ENCODE measurements at regions not wholly inside any gene's neighbourhood (a gene's known extent, or its start where the extent isn't known, plus 50 kb on each side); places are given as distances from the start of the nearest gene placed in this dataset.

- no peaks in the 10 kb centered on the region for H3K4me1 ChIP-seq (ENCODE audit: control insufficient read depth in 2 of 2, insufficient read depth in 2 of 2, low read length in 2 of 2)
- DNase-seq (ENCODE audit: low read depth in 6 of 9, low spot score in 9 of 9): no peak
- H3K27ac ChIP-seq (ENCODE audit: low read depth in 1 of 2, low read length in 1 of 2): no peak overlapping the region
- no peak overlapping the region for H3K4me3 ChIP-seq (ENCODE audit: low read length in 2 of 2)
- no peaks in the 10 kb centered on the region for H3K27me3 ChIP-seq (ENCODE audit: control insufficient read depth in 2 of 2, insufficient read depth in 1 of 2, low read length in 1 of 2)
- no peaks in the 10 kb centered on the region for H3K9me3 ChIP-seq (ENCODE audit: control insufficient read depth in 2 of 2, insufficient read depth in 1 of 2, low read length in 1 of 2)
- no peaks in the 10 kb centered on the region for H3K36me3 ChIP-seq (ENCODE audit: control insufficient read depth in 2 of 2, insufficient read depth in 2 of 2, low read length in 1 of 2)
- 83% methylated on average over 6 of the region's 6 CpGs for WGBS
These were observed 361.2 kb downstream of the RNF144B start for GRCh38 chr6:18748314-18748713.

- H3K27ac ChIP-seq (ENCODE audit: low read depth in 1 of 2, low read length in 1 of 2): no peak overlapping the region
- 38% methylated on average over 5 of the region's 5 CpGs for WGBS
- H3K4me3 ChIP-seq (ENCODE audit: low read length in 2 of 2): no peak overlapping the region
- H3K36me3 ChIP-seq (ENCODE audit: control insufficient read depth in 2 of 2, insufficient read depth in 2 of 2, low read length in 1 of 2): no peaks in the 10 kb centered on the region
- no peaks in the 10 kb centered on the region for H3K9me3 ChIP-seq (ENCODE audit: control insufficient read depth in 2 of 2, insufficient read depth in 1 of 2, low read length in 1 of 2)
- H3K4me1 ChIP-seq (ENCODE audit: control insufficient read depth in 2 of 2, insufficient read depth in 2 of 2, low read length in 2 of 2): no peaks in the 10 kb centered on the region
- no peaks in the 10 kb centered on the region for H3K27me3 ChIP-seq (ENCODE audit: control insufficient read depth in 2 of 2, insufficient read depth in 1 of 2, low read length in 1 of 2)
- no peak for DNase-seq (ENCODE audit: low read depth in 6 of 9, low spot score in 9 of 9)
These were observed 365.3 kb downstream of the RNF144B start for GRCh38 chr6:18752278-18753068.

- DNase-seq (ENCODE audit: low read depth in 6 of 9, low spot score in 9 of 9): no peak
- no peak overlapping the region for H3K4me3 ChIP-seq (ENCODE audit: low read length in 2 of 2)
- no peaks in the 10 kb centered on the region for H3K27me3 ChIP-seq (ENCODE audit: control insufficient read depth in 2 of 2, insufficient read depth in 1 of 2, low read length in 1 of 2)
- H3K36me3 ChIP-seq (ENCODE audit: control insufficient read depth in 2 of 2, insufficient read depth in 2 of 2, low read length in 1 of 2): no peaks in the 10 kb centered on the region
- H3K4me1 ChIP-seq (ENCODE audit: control insufficient read depth in 2 of 2, insufficient read depth in 2 of 2, low read length in 2 of 2): no peaks in the 10 kb centered on the region
- H3K9me3 ChIP-seq (ENCODE audit: control insufficient read depth in 2 of 2, insufficient read depth in 1 of 2, low read length in 1 of 2): no peaks in the 10 kb centered on the region
- H3K27ac ChIP-seq (ENCODE audit: low read depth in 1 of 2, low read length in 1 of 2): no peak overlapping the region
- 82% methylated on average over 12 of the region's 12 CpGs for WGBS
These were observed 365.9 kb downstream of the RNF144B start for GRCh38 chr6:18753076-18753475.

DNA sequence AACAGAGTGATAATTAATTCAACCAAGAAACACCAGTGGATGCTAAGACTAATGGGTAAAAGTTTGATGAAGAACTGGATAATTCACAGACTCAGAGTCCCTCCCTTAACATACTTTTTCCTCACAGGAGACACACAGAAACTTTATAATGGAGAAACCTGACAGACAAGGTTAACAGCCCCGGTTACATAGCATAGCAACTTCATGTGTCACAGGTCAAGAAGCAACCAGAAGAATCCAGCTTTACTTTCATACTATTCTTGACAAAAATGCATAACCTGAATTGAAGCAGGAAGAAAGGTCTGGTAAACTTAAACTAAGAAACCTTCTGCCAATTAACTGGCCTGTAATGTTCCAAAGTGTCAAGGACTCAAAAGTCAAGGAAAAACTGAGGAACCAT, 375.9 kb downstream of the RNF144B start:
- H3K4me1 ChIP-seq (ENCODE audit: control insufficient read depth in 2 of 2, insufficient read depth in 2 of 2, low read length in 2 of 2): no peaks in the 10 kb centered on the region
- no peaks in the 10 kb centered on the region for H3K36me3 ChIP-seq (ENCODE audit: control insufficient read depth in 2 of 2, insufficient read depth in 2 of 2, low read length in 1 of 2)
- H3K4me3 ChIP-seq (ENCODE audit: low read length in 2 of 2): no peak overlapping the region
- DNase-seq (ENCODE audit: low read depth in 6 of 9, low spot score in 9 of 9): no peak
- whole genome bisulfite sequencing: 83% methylated on average over 1 of the region's 1 CpG
- no peaks in the 10 kb centered on the region for H3K27me3 ChIP-seq (ENCODE audit: control insufficient read depth in 2 of 2, insufficient read depth in 1 of 2, low read length in 1 of 2)
- no peak overlapping the region for H3K27ac ChIP-seq (ENCODE audit: low read depth in 1 of 2, low read length in 1 of 2)
- H3K9me3 ChIP-seq (ENCODE audit: control insufficient read depth in 2 of 2, insufficient read depth in 1 of 2, low read length in 1 of 2): no peaks in the 10 kb centered on the region

GRCh38 chr6:18784794-18785193, 397.6 kb downstream of the RNF144B start:
- WGBS: 86% methylated on average over 1 of the region's 1 CpG
- DNase-seq (ENCODE audit: low read depth in 6 of 9, low spot score in 9 of 9): no peak
- Histone ChIP-seq H3K4me1 (ENCODE audit: control insufficient read depth in 2 of 2, insufficient read depth in 2 of 2, low read length in 2 of 2) (no peaks in the 10 kb centered on the region), H3K4me3 (ENCODE audit: low read length in 2 of 2) (no peak overlapping the region), H3K9me3 (ENCODE audit: control insufficient read depth in 2 of 2, insufficient read depth in 1 of 2, low read length in 1 of 2) (no peaks in the 10 kb centered on the region), H3K27ac (ENCODE audit: low read depth in 1 of 2, low read length in 1 of 2) (no peak overlapping the region), H3K27me3 (ENCODE audit: control insufficient read depth in 2 of 2, insufficient read depth in 1 of 2, low read length in 1 of 2) (no peaks in the 10 kb centered on the region), H3K36me3 (ENCODE audit: control insufficient read depth in 2 of 2, insufficient read depth in 2 of 2, low read length in 1 of 2) (no peaks in the 10 kb centered on the region)

DNA sequence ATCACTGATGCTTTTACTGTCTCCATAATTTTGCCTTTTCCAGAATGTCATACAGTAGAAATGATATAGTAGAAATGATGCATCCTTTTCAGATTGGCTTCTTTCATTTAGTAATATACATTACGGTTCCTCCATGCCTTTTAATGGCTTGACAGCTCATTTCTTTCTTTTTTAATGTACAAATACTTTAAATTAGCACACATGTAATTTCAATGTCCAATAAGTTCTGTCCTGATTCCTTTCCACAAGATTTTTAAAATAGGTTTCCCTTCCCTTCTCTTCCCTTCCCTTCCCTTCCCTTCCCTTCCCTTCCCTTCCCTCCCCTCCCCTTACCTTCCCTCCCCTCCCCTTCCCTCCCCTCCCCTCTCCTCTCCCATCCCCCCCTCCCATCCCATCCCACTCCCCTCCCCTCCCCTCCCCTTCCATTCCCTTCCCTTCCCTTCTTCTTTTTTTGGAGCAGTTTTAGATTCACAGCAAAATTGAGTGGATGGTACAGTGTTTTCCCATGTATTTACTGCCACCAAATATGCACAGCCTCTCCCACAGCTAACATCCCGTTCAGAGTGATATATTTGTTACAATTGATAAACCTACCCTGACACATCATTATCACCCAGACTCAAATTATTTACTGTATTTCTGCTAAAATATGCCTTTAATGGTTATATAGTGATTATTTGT, 398.8 kb downstream of the RNF144B start:
- Histone ChIP-seq H3K9me3 (ENCODE audit: control insufficient read depth in 2 of 2, insufficient read depth in 1 of 2, low read length in 1 of 2) (no peaks in the 10 kb centered on the region), H3K36me3 (ENCODE audit: control insufficient read depth in 2 of 2, insufficient read depth in 2 of 2, low read length in 1 of 2) (no peaks in the 10 kb centered on the region), H3K27ac (ENCODE audit: low read depth in 1 of 2, low read length in 1 of 2) (no peak overlapping the region), H3K4me3 (ENCODE audit: low read length in 2 of 2) (no peak overlapping the region), H3K27me3 (ENCODE audit: control insufficient read depth in 2 of 2, insufficient read depth in 1 of 2, low read length in 1 of 2) (no peaks in the 10 kb centered on the region), H3K4me1 (ENCODE audit: control insufficient read depth in 2 of 2, insufficient read depth in 2 of 2, low read length in 2 of 2) (no peaks in the 10 kb centered on the region)
- DNase-seq (ENCODE audit: low read depth in 6 of 9, low spot score in 9 of 9): no peak
- WGBS: 79% methylated on average over 2 of the region's 2 CpGs

- Histone ChIP-seq H3K27ac (ENCODE audit: low read depth in 1 of 2, low read length in 1 of 2) (no peak overlapping the region), H3K4me1 (ENCODE audit: control insufficient read depth in 2 of 2, insufficient read depth in 2 of 2, low read length in 2 of 2) (no peaks in the 10 kb centered on the region), H3K4me3 (ENCODE audit: low read length in 2 of 2) (no peak overlapping the region), H3K9me3 (ENCODE audit: control insufficient read depth in 2 of 2, insufficient read depth in 1 of 2, low read length in 1 of 2) (no peaks in the 10 kb centered on the region), H3K36me3 (ENCODE audit: control insufficient read depth in 2 of 2, insufficient read depth in 2 of 2, low read length in 1 of 2) (no peaks in the 10 kb centered on the region), H3K27me3 (ENCODE audit: control insufficient read depth in 2 of 2, insufficient read depth in 1 of 2, low read length in 1 of 2) (no peaks in the 10 kb centered on the region)
- 72% methylated on average over 3 of the region's 3 CpGs for WGBS
- DNase-seq (ENCODE audit: low read depth in 6 of 9, low spot score in 9 of 9): no peak
These were observed 405.7 kb downstream of the RNF144B start for GRCh38 chr6:18792866-18793265.

DNA sequence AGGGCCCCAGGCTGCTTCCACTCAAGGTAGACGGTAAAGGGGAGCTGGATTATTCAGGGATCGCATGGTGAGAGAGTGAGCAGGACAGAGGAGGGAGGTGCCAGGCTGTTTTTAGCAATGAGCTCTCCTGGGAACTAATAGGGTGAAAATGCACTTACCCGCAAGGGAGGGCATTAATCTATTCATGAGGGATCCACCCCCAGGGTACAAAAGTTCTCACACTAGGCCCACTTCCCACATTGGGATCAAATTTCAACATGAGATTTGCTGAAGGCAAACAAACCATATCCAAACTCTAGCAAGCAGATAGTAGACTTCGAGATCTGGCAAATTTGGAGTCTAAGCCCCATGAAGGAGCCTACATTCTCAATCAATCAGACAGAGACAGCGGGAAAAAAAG, 408.6 kb downstream of the RNF144B start:
- Histone ChIP-seq H3K36me3 (ENCODE audit: control insufficient read depth in 2 of 2, insufficient read depth in 2 of 2, low read length in 1 of 2) (no peaks in the 10 kb centered on the region), H3K9me3 (ENCODE audit: control insufficient read depth in 2 of 2, insufficient read depth in 1 of 2, low read length in 1 of 2) (no peaks in the 10 kb centered on the region), H3K4me1 (ENCODE audit: control insufficient read depth in 2 of 2, insufficient read depth in 2 of 2, low read length in 2 of 2) (no peaks in the 10 kb centered on the region), H3K27ac (ENCODE audit: low read depth in 1 of 2, low read length in 1 of 2) (no peak overlapping the region), H3K4me3 (ENCODE audit: low read length in 2 of 2) (no peak overlapping the region), H3K27me3 (ENCODE audit: control insufficient read depth in 2 of 2, insufficient read depth in 1 of 2, low read length in 1 of 2) (no peaks in the 10 kb centered on the region)
- DNase-seq (ENCODE audit: low read depth in 6 of 9, low spot score in 9 of 9): no peak
- WGBS: 90% methylated on average over 5 of the region's 5 CpGs

GRCh38 chr6:18820725-18821124, 433.6 kb downstream of the RNF144B start:
- DNase-seq (ENCODE audit: low read depth in 6 of 9, low spot score in 9 of 9): no peak
- H3K27me3 ChIP-seq (ENCODE audit: control insufficient read depth in 2 of 2, insufficient read depth in 1 of 2, low read length in 1 of 2): no peaks in the 10 kb centered on the region
- no peaks in the 10 kb centered on the region for H3K4me1 ChIP-seq (ENCODE audit: control insufficient read depth in 2 of 2, insufficient read depth in 2 of 2, low read length in 2 of 2)
- no peak overlapping the region for H3K4me3 ChIP-seq (ENCODE audit: low read length in 2 of 2)
- 66% methylated on average over 3 of the region's 3 CpGs for WGBS
- H3K9me3 ChIP-seq (ENCODE audit: control insufficient read depth in 2 of 2, insufficient read depth in 1 of 2, low read length in 1 of 2): peaks cover 1 to 13% of the 10 kb centered on the region in 2 donors
- no peaks in the 10 kb centered on the region for H3K36me3 ChIP-seq (ENCODE audit: control insufficient read depth in 2 of 2, insufficient read depth in 2 of 2, low read length in 1 of 2)
- no peak overlapping the region for H3K27ac ChIP-seq (ENCODE audit: low read depth in 1 of 2, low read length in 1 of 2)

All from thymus (tissue), 11 donors.